Hepatocyte (in vitro differentiated cells): ENCODE measurements at regions not wholly inside any gene's neighbourhood (a gene's known extent, or its start where the extent isn't known, plus 50 kb on each side); places are given as distances from the start of the nearest gene placed in this dataset.

Experiments
- EZH2phosphoT487 ChIP-seq: fragments of 200-600 bp; sonication (generic); IDR thresholded peaks from one replicate; pipeline ENCODE4 v1.6.1; 2018; ENCODE audit warnings: antibody characterized with exemption, mild to moderate bottlenecking, low read depth, moderate library complexity; ENCODE audit not compliant: unreplicated experiment, severe bottlenecking
- TF ChIP-seq, protein P1 (sequence below): fragments of 200-600 bp; sonication (generic); IDR thresholded peaks from 2 replicates; pipeline ENCODE4 v1.5.1; 2016; ENCODE audit warnings: antibody characterized with exemption, mild to moderate bottlenecking; ENCODE audit not compliant: poor library complexity

DNA sequence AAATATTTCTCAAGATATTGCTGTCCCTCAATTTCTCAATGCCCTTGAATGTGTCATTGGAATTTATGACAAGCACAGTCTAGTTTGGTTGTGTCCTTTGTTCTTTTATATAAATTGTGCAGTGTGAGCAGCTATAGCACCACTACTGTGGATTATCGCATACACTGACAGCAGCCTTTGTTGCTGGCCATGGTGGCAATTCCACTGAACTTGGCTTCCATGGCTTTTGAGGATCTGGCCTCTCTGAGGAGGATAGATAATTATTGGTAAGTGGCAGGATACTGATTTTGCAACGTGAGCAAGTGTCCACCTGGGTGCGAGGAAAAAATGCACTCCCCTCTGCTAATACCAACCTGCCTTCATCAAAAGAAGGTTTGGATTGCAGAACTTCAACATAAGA lies 84.0 kb downstream of the RDH14 start:
- TF ChIP-seq, protein P1, sequence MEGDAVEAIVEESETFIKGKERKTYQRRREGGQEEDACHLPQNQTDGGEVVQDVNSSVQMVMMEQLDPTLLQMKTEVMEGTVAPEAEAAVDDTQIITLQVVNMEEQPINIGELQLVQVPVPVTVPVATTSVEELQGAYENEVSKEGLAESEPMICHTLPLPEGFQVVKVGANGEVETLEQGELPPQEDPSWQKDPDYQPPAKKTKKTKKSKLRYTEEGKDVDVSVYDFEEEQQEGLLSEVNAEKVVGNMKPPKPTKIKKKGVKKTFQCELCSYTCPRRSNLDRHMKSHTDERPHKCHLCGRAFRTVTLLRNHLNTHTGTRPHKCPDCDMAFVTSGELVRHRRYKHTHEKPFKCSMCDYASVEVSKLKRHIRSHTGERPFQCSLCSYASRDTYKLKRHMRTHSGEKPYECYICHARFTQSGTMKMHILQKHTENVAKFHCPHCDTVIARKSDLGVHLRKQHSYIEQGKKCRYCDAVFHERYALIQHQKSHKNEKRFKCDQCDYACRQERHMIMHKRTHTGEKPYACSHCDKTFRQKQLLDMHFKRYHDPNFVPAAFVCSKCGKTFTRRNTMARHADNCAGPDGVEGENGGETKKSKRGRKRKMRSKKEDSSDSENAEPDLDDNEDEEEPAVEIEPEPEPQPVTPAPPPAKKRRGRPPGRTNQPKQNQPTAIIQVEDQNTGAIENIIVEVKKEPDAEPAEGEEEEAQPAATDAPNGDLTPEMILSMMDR = no peak
- no peak for TF ChIP-seq EZH2phosphoT487
